ENCODE measurements at regions not wholly inside any gene's neighbourhood (a gene's known extent, or its start where the extent isn't known, plus 50 kb on each side); places are given as distances from the start of the nearest gene placed in this dataset.

- TF ChIP-seq, protein P1, sequence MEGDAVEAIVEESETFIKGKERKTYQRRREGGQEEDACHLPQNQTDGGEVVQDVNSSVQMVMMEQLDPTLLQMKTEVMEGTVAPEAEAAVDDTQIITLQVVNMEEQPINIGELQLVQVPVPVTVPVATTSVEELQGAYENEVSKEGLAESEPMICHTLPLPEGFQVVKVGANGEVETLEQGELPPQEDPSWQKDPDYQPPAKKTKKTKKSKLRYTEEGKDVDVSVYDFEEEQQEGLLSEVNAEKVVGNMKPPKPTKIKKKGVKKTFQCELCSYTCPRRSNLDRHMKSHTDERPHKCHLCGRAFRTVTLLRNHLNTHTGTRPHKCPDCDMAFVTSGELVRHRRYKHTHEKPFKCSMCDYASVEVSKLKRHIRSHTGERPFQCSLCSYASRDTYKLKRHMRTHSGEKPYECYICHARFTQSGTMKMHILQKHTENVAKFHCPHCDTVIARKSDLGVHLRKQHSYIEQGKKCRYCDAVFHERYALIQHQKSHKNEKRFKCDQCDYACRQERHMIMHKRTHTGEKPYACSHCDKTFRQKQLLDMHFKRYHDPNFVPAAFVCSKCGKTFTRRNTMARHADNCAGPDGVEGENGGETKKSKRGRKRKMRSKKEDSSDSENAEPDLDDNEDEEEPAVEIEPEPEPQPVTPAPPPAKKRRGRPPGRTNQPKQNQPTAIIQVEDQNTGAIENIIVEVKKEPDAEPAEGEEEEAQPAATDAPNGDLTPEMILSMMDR (IDR thresholded peaks at IDR 0.05 in 4 of 5, conservative IDR thresholded peaks at IDR 0.05 in 1 of 5) = no peak
- TF ChIP-seq POLR2A (IDR thresholded peaks at IDR 0.05) = no peak
Observed at GRCh38 chr12:114902665-114903064, 218.7 kb upstream of the TBX3 start.

Measured in gastrocnemius medialis (tissue), 4 donors.